ENCODE measurements at regions not wholly inside any gene's neighbourhood (a gene's known extent, or its start where the extent isn't known, plus 50 kb on each side); places are given as distances from the start of the nearest gene placed in this dataset.

DNA sequence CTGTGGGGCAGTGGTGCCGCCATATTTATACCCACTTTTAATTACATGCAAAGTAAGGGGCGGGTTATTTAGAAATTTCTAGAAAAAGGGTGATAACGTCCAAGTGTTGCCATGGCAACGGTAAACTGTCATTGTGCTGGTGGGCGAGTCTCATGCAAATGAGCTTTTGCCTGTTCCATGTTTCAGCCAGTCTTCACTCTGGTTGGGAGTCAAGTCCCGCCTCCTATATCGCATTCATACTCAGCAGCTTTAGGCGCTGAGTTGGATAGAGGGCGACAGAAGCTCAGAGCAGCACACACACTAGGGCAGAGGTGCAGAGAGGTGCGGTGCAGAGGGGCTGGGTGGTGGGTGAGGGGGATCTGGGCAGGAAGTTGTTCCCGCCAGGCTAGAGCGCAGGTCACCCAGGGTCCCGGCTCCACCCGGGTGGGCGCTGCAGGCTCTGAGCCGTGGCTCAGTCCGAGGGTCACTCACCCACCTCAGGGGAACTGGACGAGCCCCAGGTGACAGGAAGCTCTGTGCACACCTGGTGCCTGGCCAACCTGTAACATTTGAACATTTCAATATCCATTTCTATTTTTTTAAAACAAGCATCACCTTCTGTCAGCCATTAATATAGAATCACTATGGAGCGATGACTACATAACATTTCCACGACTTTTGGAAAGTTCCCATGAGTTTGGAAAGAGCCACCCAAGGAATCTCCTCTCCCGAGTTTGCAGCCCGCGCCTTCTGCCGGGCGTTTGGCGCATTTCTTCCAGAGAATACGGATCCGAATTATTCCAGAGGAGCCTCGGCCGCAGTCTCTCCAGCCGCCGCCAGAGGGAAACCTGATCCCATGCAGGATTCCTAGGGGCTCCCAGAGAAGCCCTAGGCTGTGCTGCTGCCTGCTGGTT is 89.1 kb upstream of the PHACTR3 start:
- Histone ChIP-seq H3K27me3 (ENCODE audit: insufficient read depth, low read depth) (no peaks in the 10 kb centered on the region), H3K9ac (no peak overlapping the region), H3K27ac (no peak overlapping the region), H4K20me1 (ENCODE audit: insufficient read depth) (no peaks in the 10 kb centered on the region), H3K4me2 (no peak overlapping the region), H3K4me1 (ENCODE audit: low read depth, poor library complexity, severe bottlenecking) (no peaks in the 10 kb centered on the region), H3K79me2 (ENCODE audit: insufficient read depth, low read depth) (no peaks in the 10 kb centered on the region), H3K4me3 (IDR thresholded peaks at IDR 0.05; ENCODE audit: insufficient read depth, low read depth, low read length) (no peak overlapping the region), H2AFZ (ENCODE audit: low read depth) (no peak overlapping the region), H3K36me3 (ENCODE audit: insufficient read depth) (no peaks in the 10 kb centered on the region)
- TF ChIP-seq, protein P1, sequence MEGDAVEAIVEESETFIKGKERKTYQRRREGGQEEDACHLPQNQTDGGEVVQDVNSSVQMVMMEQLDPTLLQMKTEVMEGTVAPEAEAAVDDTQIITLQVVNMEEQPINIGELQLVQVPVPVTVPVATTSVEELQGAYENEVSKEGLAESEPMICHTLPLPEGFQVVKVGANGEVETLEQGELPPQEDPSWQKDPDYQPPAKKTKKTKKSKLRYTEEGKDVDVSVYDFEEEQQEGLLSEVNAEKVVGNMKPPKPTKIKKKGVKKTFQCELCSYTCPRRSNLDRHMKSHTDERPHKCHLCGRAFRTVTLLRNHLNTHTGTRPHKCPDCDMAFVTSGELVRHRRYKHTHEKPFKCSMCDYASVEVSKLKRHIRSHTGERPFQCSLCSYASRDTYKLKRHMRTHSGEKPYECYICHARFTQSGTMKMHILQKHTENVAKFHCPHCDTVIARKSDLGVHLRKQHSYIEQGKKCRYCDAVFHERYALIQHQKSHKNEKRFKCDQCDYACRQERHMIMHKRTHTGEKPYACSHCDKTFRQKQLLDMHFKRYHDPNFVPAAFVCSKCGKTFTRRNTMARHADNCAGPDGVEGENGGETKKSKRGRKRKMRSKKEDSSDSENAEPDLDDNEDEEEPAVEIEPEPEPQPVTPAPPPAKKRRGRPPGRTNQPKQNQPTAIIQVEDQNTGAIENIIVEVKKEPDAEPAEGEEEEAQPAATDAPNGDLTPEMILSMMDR (conservative IDR thresholded peaks at IDR 0.05; ENCODE audit: low read depth, low read length): peak; percentile 71

DNA sequence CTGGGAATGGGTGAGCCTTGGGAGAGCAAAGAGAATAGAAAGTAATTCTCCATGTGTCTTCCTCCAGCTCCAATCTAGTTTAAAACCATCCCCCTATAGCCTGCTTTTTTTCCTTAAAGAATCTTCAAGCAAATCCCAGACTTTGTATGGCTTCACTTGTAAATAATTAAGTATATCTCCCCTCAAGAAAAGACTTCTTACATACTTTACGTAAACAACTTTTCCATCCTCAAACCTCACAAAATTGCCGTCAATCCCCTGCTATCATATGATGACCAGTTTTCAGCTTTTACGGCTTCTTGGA is 88.5 kb upstream of the PHACTR3 start:
- H3K79me2 ChIP-seq (ENCODE audit: insufficient read depth, low read depth): no peaks in the 10 kb centered on the region
- no peak overlapping the region for H2AFZ ChIP-seq (ENCODE audit: low read depth)
- no peaks in the 10 kb centered on the region for H3K27me3 ChIP-seq (ENCODE audit: insufficient read depth, low read depth)
- TF ChIP-seq, protein P1 (conservative IDR thresholded peaks at IDR 0.05; ENCODE audit: low read depth, low read length): peak; percentile 45
- no peaks in the 10 kb centered on the region for H3K36me3 ChIP-seq (ENCODE audit: insufficient read depth)
- H3K9ac ChIP-seq: no peak overlapping the region
- H3K27ac ChIP-seq: no peak overlapping the region
- no peaks in the 10 kb centered on the region for H4K20me1 ChIP-seq (ENCODE audit: insufficient read depth)
- H3K4me1 ChIP-seq (ENCODE audit: low read depth, poor library complexity, severe bottlenecking): no peaks in the 10 kb centered on the region
- no peak overlapping the region for H3K4me3 ChIP-seq (IDR thresholded peaks at IDR 0.05; ENCODE audit: insufficient read depth, low read depth, low read length)
- H3K4me2 ChIP-seq: no peak overlapping the region

DNA sequence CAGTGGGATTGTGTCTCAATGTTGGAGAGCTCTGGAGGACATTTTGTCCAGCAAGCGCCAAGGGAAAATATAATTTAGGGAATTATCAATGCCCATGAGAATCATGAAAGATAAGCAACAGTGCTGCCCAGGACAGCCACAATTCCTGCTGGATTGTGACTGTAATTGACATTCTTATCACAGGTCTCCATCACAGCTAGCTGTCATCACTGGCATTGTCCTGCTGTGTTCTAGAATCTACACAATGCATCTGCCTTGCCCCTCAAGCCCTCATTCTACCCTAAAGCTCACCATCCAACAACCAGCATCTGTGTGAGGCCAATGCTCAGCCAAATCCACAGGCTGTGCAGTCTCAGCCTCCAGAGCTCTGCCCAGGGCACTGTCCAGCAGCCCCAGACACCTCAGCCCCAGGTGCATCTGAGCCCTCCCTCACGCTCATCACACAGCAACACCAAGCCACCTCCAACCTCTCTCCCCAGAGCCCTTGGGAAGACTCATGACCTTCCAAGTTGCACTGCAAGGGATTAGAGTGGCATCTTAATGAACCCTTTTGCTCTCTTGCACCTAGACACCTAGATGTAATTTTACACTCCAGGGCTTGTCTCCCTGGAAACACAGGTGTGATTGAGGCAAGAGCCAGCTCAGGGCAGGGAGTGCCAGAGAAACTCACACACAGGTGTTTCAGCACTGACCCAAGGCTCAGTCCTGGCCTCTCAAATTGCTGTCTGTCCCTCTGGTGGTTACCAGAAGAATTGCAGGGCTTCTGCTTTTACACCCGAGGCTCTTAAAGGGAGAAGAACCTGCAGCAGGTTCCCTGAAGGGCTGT is 85.2 kb upstream of the PHACTR3 start:
- Histone ChIP-seq H3K79me2 (ENCODE audit: insufficient read depth, low read depth) (no peaks in the 10 kb centered on the region), H3K36me3 (ENCODE audit: insufficient read depth) (no peaks in the 10 kb centered on the region), H3K4me3 (IDR thresholded peaks at IDR 0.05; ENCODE audit: insufficient read depth, low read depth, low read length) (no peak overlapping the region), H3K27me3 (ENCODE audit: insufficient read depth, low read depth) (no peaks in the 10 kb centered on the region), H2AFZ (ENCODE audit: low read depth) (no peak overlapping the region), H3K4me1 (ENCODE audit: low read depth, poor library complexity, severe bottlenecking) (no peaks in the 10 kb centered on the region), H3K27ac (no peak overlapping the region), H3K9ac (no peak overlapping the region), H3K4me2 (no peak overlapping the region), H4K20me1 (ENCODE audit: insufficient read depth) (no peaks in the 10 kb centered on the region)
- TF ChIP-seq, protein P1 (conservative IDR thresholded peaks at IDR 0.05; ENCODE audit: low read depth, low read length): peak; percentile 93

DNA sequence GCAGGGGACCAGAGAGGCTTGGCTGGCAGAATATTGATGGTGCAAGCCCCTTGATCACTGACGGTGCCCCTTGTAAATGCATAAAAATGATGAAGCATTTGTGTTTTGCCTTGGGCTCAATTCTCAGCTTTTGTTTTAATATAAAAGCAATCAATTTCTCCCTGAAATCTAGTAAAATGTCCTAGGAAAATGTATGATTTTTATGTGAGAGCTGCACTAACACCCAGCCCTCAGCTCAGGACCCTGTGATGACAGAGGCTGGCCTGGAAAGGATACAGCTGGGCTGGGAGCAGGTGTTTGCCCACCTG is 84.7 kb upstream of the PHACTR3 start:
- Histone ChIP-seq H3K27me3 (ENCODE audit: insufficient read depth, low read depth) (no peaks in the 10 kb centered on the region), H3K9ac (no peak overlapping the region), H4K20me1 (ENCODE audit: insufficient read depth) (no peaks in the 10 kb centered on the region), H3K36me3 (ENCODE audit: insufficient read depth) (no peaks in the 10 kb centered on the region), H2AFZ (ENCODE audit: low read depth) (no peak overlapping the region), H3K4me1 (ENCODE audit: low read depth, poor library complexity, severe bottlenecking) (no peaks in the 10 kb centered on the region), H3K79me2 (ENCODE audit: insufficient read depth, low read depth) (no peaks in the 10 kb centered on the region), H3K4me2 (no peak overlapping the region), H3K4me3 (IDR thresholded peaks at IDR 0.05; ENCODE audit: insufficient read depth, low read depth, low read length) (no peak overlapping the region), H3K27ac (no peak overlapping the region)
- TF ChIP-seq, protein P1 (conservative IDR thresholded peaks at IDR 0.05; ENCODE audit: low read depth, low read length): no peak; the same call in 1 of the 2 replicates

Data from KMS-11 (cell line).